ENCODE measurements at regions not wholly inside any gene's neighbourhood (a gene's known extent, or its start where the extent isn't known, plus 50 kb on each side); places are given as distances from the start of the nearest gene placed in this dataset.
A peak's percentile ranks its signal among the peaks of the same experiment; 100 is the strongest.

GRCh38 chr7:35448486-35448885 is 194.6 kb upstream of the TBX20 start:
- DNase-seq (ENCODE audit: low read depth), result no peak
- TF ChIP-seq, protein P1, sequence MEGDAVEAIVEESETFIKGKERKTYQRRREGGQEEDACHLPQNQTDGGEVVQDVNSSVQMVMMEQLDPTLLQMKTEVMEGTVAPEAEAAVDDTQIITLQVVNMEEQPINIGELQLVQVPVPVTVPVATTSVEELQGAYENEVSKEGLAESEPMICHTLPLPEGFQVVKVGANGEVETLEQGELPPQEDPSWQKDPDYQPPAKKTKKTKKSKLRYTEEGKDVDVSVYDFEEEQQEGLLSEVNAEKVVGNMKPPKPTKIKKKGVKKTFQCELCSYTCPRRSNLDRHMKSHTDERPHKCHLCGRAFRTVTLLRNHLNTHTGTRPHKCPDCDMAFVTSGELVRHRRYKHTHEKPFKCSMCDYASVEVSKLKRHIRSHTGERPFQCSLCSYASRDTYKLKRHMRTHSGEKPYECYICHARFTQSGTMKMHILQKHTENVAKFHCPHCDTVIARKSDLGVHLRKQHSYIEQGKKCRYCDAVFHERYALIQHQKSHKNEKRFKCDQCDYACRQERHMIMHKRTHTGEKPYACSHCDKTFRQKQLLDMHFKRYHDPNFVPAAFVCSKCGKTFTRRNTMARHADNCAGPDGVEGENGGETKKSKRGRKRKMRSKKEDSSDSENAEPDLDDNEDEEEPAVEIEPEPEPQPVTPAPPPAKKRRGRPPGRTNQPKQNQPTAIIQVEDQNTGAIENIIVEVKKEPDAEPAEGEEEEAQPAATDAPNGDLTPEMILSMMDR (IDR thresholded peaks at IDR 0.05; ENCODE audit: low read length, missing control alignments), result no peak
- no peak overlapping the region for H3K4me3 ChIP-seq (replicated peaks; ENCODE audit: low read depth, low read length)

DNA sequence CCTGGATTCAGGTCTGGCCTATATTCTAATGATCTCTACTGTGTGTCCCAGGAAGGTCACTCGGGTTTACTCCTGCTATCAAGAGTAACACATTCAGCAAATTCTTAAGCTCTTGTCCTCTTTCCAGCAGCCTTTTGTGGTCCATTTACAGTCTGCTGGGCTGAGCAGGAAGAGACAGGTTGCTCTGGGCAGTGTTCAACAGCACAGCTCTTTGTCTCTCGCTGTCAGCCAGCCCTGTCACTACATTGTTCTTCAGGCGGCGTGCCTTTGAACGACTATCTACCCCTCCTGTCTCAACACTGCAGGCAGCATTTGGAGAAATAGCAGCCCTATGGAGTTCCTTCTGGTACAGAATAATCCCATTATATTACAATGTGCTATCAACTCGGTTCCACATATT is 192.2 kb upstream of the TBX20 start:
- TF ChIP-seq, protein P1 (IDR thresholded peaks at IDR 0.05; ENCODE audit: low read length, missing control alignments), result no peak
- no peak overlapping the region for H3K4me3 ChIP-seq (replicated peaks; ENCODE audit: low read depth, low read length)
- no peak for DNase-seq (ENCODE audit: low read depth)

- TF ChIP-seq, protein P1 (IDR thresholded peaks at IDR 0.05; ENCODE audit: low read length, missing control alignments), result no peak
- H3K4me3 ChIP-seq (replicated peaks; ENCODE audit: low read depth, low read length), result no peak overlapping the region
- no peak for DNase-seq (ENCODE audit: low read depth)
Measured at GRCh38 chr7:35437619-35438275, 183.8 kb upstream of the TBX20 start.

DNA sequence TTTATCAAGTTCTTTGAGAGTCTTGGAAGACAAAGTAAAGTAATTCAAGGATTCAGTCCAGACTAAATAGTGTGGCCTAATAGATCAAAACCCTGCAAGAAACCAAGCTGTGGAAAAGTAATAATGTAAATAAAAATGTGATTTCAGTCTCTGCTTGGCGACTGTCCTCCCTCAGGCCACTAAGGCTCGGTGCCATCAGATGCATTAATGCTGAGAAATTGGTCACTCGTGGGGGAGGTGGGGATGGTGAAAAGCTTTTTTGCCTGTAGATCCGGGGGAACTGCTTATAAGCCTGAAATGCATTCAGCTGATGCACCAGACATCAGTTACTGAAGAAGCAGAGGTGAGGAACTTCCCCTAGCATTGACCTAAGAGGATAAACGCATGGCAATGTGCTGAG is 182.6 kb upstream of the TBX20 start:
- TF ChIP-seq, protein P1 (IDR thresholded peaks at IDR 0.05; ENCODE audit: low read length, missing control alignments), result no peak
- H3K4me3 ChIP-seq (replicated peaks; ENCODE audit: low read depth, low read length), result no peak overlapping the region

DNA sequence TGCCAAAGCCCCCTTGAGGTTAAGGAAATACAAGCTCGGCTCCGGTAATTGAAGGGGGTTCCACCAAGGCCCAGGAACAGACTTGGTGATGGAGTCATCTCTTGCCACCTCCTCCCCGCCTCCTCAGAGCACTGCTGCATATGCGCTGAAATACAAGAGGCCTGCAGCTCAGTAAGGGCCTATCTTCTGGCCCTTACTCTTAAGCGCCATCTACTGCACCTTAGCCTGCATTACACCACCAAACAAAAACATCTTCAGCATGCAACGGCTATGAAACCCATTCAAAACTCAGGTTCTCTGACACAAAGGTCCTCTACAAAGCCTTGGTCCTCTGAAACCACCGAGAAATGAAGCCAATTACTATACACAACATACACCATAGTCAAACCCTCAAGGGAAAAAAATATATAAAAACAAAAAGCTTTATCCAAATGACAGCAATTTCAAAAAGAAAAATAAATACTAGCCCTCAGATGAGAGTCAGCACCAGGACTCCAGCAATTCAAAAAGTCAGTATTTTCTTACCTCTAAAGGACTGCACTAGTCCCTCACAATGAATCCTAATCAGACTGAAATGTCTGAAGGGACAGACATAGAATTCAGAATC is 176.8 kb upstream of the TBX20 start:
- TF ChIP-seq, protein P1 (IDR thresholded peaks at IDR 0.05; ENCODE audit: low read length, missing control alignments), result peak; percentile 35
- no peak overlapping the region for H3K4me3 ChIP-seq (replicated peaks; ENCODE audit: low read depth, low read length)
- peak; percentile 11 for DNase-seq (ENCODE audit: low read depth)

More for the DNA sequence above, 182.6 kb upstream of the TBX20 start:
- no peak for DNase-seq (ENCODE audit: low read depth)

DNA sequence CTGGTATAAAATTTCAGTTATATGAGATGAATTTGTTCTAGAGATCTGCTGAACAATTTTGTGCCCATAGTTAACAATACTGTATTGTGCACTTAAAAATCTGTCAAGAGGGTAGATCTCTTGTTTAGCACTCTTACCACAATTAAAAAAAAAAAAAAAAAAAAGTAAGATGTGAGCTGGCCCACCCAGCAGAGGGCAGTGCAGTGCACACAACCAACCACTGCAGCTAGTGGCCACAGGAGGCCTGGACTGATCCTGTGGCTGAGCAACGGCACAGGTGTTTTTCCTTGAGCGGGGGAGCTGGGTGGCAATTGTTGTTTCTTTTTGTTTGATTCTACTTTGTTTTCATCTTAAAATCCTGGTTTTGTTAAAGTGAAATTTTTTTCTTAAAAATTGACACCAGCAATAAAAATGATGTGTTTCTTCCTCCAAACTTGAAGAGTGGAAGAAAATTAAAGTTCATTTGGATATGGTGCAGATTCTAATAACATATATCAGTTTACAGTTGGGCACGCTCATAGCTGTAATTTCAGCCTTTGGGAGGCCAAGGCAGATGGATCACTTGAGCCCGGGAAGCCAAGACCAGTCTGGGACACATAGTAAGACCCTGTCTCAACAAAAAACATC is 171.1 kb upstream of the TBX20 start:
- H3K4me3 ChIP-seq (replicated peaks; ENCODE audit: low read depth, low read length), result no peak overlapping the region
- peak; percentile 69 for DNase-seq (ENCODE audit: low read depth)
- TF ChIP-seq, protein P1 (IDR thresholded peaks at IDR 0.05; ENCODE audit: low read length, missing control alignments), result peak; percentile 85
